H1 (cell line): ENCODE measurements at regions not wholly inside any gene's neighbourhood (a gene's known extent, or its start where the extent isn't known, plus 50 kb on each side); places are given as distances from the start of the nearest gene placed in this dataset.

Source experiments
- CTCF ChIP-seq, 3 experiments: IDR thresholded peaks; 1 replicate in 2 of 3; 2 replicates in 1 of 3; pipeline versions ENCODE4 v1.5.1 to v1.6.1; 2011; ENCODE audit warnings: low read length in 3 of 3, mild to moderate bottlenecking in 3 of 3, inconsistent platforms in 2 of 3, low read depth in 1 of 3, moderate library complexity in 1 of 3; ENCODE audit not compliant: insufficient read depth in 1 of 3; ENCODE audit errors: control extremely low read depth in 1 of 3
- EZH2 ChIP-seq: fragments of 200-600 bp; sonication (generic); IDR thresholded peaks from 2 replicates; pipeline ENCODE4 v1.7.1; 2012; ENCODE audit warnings: low read depth, mild to moderate bottlenecking, moderate library complexity, low read length, inconsistent platforms; ENCODE audit not compliant: severe bottlenecking
- PHF8 ChIP-seq: fragments of 200-600 bp; sonication (generic); conservative IDR thresholded peaks from 2 replicates; pipeline ENCODE4 v1.7.1; 2012; ENCODE audit warnings: low read depth, mild to moderate bottlenecking, inconsistent platforms, low read length, moderate library complexity
- TAF7 ChIP-seq: optimal IDR thresholded peaks from 2 replicates; pipeline ENCODE3; 2011; ENCODE audit warnings: low read depth, mild to moderate bottlenecking, inconsistent platforms, low read length, moderate library complexity, borderline replicate concordance
- YY1 ChIP-seq: IDR thresholded peaks from 2 replicates; pipeline ENCODE4 v1.6.1; 2011; ENCODE audit warnings: low read depth, mild to moderate bottlenecking, low read length

GRCh38 chr12:87200289-87200979 is 828.8 kb downstream of the C12orf50 start:
- TF ChIP-seq EZH2 (no peak), TAF7 (no peak), CTCF (IDR thresholded peaks at IDR 0.05; ENCODE audit: control extremely low read depth in 1 of 3, insufficient read depth in 1 of 3, low read depth in 1 of 3, low read length in 3 of 3) (no peak), PHF8 (no peak), YY1 (no peak)
